ENCODE measurements at regions not wholly inside any gene's neighbourhood (a gene's known extent, or its start where the extent isn't known, plus 50 kb on each side); places are given as distances from the start of the nearest gene placed in this dataset.

GRCh38 chr2:22729466-22729865 lies 655.5 kb upstream of the KLHL29 start:
- DNase-seq (ENCODE audit: low read depth in 3 of 3) = no peak

DNA sequence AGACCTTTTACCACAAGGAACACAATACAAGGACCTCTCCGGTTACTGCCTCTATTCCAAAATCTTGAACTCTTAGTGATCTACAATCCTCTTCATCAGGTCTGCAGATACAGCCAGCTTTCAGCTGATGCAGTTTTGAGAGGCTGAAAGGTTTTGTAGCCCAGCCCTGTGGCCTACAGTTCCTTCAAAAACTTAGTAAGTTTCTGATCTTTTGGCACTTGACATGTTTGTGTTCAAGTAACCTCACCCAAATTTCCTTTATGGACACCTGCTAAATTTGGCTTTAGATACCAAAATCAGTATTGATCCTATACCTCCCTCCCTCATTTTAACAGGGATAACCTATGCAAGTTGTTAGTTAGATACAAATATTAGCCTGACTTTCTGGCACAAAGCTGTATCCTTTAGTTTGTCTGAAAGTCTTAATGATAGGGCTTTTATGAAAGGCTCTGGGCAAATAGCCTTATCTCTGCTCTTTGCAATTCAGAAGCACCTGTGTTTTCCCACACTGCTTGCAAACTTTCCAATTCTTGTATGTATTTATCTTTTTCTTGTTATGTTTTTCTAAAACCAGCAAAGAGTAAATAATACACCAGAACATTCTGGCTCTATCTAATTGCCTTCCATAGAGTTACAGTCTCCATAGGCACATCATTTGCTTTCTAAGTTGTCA lies 650.5 kb upstream of the KLHL29 start:
- DNase-seq (ENCODE audit: low read depth in 3 of 3) = no peak

- no peak for DNase-seq (ENCODE audit: low read depth in 3 of 3)
Observed at GRCh38 chr2:22737144-22737543, 647.8 kb upstream of the KLHL29 start.

GRCh38 chr2:22741216-22741615 lies 643.8 kb upstream of the KLHL29 start:
- no peak for DNase-seq (ENCODE audit: low read depth in 3 of 3)

DNA sequence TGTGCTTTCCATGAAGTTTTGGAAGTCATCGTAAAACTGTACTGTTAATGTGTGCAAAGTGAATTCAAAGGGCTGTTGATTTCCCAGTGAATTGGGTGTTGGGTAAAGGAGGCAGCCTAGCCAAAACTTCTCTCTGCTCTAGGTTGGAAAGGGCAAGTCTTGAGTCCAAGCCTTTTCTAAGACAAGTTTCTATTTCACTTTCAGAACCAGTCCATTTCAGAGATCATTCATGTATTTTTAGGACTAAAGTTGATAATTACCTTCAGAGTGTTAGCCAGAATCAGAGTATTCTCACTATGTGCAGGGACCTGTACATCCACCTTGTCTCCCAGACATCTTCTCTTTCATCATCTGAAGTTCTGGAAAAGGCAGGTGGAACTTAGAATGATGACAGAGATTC lies 636.1 kb upstream of the KLHL29 start:
- no peak for DNase-seq (ENCODE audit: low read depth in 3 of 3)

DNA sequence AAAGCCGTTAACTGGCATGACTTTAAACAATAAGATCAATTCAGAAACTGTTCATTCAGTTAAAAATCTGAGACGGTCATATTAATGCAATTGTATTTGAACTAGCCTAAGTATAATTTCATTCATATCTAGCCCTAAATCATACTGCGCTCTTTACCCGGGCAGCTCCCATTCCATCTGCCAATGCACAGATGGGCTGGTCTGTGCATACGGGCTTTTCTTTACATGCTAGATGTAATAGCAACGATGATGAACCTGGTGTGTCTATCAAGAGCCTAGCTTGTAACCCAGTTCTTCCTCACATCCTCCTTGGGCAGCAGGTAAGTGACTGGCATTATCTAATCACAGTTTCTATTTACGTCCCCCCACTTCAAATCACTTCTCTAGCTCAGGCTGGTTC lies 631.5 kb upstream of the KLHL29 start:
- DNase-seq (ENCODE audit: low read depth in 3 of 3) = no peak

DNA sequence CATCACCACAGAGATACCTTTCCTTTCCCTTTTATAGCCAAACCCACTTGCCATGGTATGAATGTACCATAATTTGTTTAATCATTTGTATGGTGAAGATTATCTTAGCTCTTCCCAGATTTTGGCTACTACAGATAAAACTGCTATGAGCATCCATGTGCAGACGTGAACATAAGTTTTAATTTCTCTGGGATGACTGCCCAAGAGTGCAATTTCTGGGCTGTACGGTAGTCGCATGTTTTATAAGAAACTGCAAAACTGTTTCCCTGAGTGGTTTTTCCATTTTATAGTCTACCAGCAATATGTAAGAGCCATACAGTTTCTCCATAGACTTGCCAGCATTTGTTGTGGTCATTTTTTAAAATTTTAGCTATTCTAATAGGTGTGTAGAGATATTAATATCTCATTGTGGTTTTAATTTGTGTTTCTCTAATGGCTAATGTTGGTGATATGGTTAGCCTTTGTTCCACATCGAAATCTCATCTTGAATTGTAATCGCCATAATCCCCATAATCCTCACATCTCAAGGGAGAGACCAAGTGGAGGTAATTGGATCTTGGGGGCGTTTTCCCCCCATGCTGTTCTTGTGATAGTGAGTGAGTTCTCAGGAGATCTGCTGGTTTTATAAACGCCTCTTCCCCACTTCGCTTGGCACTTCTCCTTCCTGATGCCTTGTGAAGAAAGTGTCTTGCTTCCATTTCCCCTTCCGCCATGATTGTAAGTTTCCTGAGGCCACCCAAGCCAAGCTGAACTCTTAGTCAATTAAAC lies 628.5 kb upstream of the KLHL29 start:
- no peak for DNase-seq (ENCODE audit: low read depth in 3 of 3)

DNA sequence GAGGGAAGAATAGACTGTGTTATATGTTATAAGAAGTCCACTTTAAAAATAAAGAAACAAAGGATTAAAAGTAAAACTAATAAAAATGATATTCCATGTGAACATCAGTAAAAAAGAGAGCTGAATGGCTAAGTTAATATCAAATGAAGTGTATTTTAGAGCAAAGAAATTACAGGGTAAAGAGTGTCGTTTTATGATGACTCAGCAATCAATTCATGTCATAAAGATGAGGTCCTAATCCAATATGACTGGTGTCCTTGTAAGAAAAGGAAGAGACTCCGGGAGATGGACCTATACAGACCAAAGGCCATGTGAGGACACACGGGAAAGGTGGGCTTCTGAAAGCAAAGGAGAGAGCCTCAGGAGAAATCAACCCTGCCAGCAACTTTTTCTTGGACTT lies 615.5 kb upstream of the KLHL29 start:
- no peak for DNase-seq (ENCODE audit: low read depth in 3 of 3)

GRCh38 chr2:22784566-22784965 lies 600.4 kb upstream of the KLHL29 start:
- DNase-seq (ENCODE audit: low read depth in 3 of 3) = no peak

DNA sequence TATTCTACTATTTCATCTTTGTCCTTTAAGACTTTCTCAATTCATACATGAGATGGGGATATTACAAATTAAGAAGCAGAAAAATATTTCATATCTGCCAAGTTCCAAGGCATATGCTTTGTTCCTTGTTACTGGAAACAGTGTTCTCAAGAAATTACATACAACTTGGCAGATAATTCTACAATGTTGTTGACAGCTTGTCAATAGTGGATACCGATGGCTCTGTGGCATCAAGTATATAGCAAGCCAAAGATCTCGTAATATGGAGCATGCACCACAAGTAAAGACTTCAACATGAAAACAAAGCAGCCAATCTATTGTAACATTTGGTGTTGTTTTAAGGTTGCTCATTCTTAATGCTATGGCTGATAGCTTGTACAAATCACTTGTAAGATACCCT lies 598.2 kb upstream of the KLHL29 start:
- no peak for DNase-seq (ENCODE audit: low read depth in 3 of 3)

- no peak for DNase-seq (ENCODE audit: low read depth in 3 of 3)
Observed at GRCh38 chr2:22787745-22788144, 597.2 kb upstream of the KLHL29 start.

DNA sequence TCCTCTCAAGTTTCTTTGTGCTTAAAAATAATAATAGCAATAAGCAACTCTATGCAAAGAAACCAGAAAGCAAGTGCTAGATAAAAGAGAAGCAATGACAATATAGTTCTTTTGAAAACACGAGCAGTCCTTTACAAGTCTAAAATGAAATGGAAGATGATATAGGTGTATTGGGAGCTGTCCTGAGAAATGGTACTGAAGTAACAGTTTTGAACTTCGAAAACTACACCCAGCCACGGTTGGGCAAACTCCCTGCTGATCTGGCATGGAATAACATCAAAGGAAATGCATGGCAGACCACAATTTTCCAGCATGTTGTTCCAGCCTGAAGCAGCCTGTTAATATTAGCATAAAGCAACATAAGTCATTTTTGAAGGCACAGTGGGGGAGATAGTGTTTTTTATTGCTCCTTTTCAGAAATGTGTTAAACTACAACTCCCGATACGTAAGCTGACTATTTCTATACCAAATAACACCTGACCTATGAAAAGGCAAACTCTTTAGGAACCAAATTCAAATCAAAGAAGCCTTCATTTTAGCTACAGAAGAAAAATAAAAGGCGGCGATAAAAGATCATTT lies 596.1 kb upstream of the KLHL29 start:
- DNase-seq (ENCODE audit: low read depth in 3 of 3) = no peak

GRCh38 chr2:22795287-22795866 lies 589.6 kb upstream of the KLHL29 start:
- no peak for DNase-seq (ENCODE audit: low read depth in 3 of 3)

GRCh38 chr2:22798386-22798785 lies 586.6 kb upstream of the KLHL29 start:
- no peak for DNase-seq (ENCODE audit: low read depth in 3 of 3)

DNA sequence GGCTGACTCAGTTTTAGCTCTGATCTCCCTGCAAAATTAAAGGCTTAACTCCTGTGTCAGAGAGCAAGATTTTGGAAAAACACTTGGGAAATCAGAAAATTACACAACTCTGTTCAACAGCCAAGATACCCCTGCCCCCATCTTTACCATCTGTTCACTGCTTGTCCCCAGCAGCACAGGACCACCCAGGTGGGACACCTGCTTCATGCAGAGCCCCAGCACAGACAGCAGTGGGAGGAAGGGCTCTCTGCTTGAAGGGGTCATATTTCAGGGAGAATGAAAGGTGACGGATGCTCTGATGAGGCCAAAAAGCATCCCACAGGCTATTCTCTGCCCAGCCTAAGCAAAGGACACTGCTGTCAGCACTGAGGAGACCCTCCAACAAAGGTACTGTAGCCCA lies 584.6 kb upstream of the KLHL29 start:
- DNase-seq (ENCODE audit: low read depth in 3 of 3) = no peak

DNA sequence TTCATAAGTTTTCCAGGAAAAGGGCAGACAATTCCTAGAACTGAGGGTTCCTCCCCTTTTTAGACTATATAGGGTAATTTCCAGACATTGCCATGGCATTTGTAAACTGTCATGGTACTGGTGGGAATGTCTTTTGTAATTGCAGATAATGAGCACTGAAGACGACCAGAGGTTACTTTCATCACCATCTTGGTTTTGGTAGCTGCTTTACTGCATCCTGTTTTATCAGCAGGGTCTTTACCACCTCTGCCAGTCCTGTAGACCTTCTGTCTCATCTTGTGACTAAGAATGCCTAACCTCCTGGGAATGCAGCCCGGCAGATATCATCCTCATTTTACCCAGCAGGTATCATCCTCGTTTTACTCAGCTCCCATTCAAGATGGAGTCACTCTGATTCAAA lies 583.9 kb upstream of the KLHL29 start:
- no peak for DNase-seq (ENCODE audit: low read depth in 3 of 3)

DNA sequence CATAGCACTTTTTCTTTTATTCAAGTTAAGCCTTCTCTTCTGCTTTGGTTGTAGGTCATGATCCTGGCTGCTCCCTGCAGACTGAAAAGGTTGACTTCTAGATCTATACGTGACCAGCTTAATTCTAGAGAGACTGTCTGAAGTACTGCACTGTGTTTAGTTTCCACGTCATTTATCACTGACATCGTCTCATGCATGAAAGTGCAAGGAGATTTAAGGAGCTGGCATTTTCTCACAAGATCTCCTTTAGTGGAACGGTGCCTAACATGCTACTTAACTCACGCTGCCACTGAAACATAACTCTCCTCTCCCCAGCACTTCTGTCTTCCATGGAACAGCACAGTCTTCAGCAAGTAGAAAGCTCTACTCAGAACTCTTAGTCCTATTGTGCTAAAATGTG lies 583.0 kb upstream of the KLHL29 start:
- no peak for DNase-seq (ENCODE audit: low read depth in 3 of 3)

DNA sequence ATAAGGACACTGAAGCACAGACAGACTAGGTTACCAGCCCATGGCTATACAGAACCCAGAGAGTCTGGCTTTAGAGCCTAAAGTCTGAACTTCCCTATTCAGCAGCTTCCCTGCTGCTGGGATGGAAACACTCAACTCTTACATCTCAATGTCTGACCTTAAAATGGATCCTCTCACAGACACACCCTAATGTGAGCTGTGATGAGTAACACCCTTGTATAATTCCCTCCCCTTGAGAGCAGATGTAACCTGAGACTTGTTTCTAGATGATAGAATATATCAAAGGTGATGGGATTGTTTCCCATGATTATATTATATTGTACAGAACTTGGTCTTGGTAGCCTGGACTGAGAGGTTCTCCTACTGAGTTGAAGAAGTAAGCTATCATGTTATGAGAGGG lies 577.1 kb upstream of the KLHL29 start:
- DNase-seq (ENCODE audit: low read depth in 3 of 3) = no peak

GRCh38 chr2:22810602-22811001 lies 574.4 kb upstream of the KLHL29 start:
- no peak for DNase-seq (ENCODE audit: low read depth in 3 of 3)

DNA sequence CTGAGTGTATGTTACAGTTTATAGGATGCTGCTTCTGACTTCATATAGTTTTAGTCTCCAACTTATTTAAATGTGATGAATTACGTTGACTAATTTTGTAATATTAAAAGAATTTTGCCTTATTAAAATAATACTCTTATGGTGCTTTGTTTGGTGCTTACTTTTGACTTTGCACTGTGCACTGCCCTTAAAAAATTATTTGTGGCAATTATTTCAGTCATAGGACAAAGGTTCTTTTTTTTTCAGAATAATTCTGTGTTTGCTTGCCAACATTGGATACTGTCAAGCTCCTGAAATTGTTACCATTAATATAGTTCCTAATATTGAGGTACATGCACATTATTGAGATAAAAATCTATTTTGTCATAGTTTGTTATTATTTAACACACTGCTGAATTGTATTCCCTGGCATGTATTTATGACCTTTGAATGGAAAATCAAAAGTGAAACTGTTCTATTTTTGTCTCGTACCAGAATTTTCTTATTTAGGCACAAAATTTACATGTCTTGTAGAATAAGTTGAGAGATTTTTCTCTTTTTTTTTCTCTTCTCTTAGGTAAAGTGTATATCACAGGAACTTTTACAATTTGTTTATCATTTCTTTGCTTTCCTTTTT lies 572.8 kb upstream of the KLHL29 start:
- DNase-seq (ENCODE audit: low read depth in 3 of 3) = no peak

- no peak for DNase-seq (ENCODE audit: low read depth in 3 of 3)
Observed at GRCh38 chr2:22817197-22817596, 567.8 kb upstream of the KLHL29 start.

DNA sequence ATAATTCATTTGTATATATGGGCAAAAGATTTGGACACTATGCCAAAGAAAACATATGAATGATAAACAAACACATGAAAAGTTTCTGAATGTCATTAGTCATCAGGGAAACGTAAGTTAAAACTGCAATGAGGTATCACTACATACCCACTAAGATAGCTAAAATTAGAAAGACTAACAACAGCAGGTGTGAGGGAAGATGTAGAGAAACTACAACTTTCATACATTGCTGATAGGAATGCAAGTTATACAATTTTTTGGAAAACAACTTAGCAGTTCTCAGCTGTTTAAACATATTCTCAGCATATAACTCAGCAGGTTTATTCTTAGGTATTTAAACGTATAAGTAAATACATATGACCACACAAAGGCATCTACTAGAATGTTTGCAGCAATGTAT lies 563.5 kb upstream of the KLHL29 start:
- no peak for DNase-seq (ENCODE audit: low read depth in 3 of 3)

GRCh38 chr2:22822835-22823234 lies 562.1 kb upstream of the KLHL29 start:
- no peak for DNase-seq (ENCODE audit: low read depth in 3 of 3)
